HepG2 (cell line): ENCODE measurements at regions not wholly inside any gene's neighbourhood (a gene's known extent, or its start where the extent isn't known, plus 50 kb on each side); places are given as distances from the start of the nearest gene placed in this dataset.

Experiments used
- ATAC-seq: fragments of 200-7000 bp; cut with Tn5 transposase; 3 replicates; pipeline ENCODE4 v1.9.1; 2020; ENCODE audit warnings: mild to moderate bottlenecking, moderate library complexity
- BruUV-seq: library from RNA; stranded (reverse); fragments of 400-500 nt; replicated peaks from 2 replicates; lab custom pipeline; 2021; lab: Mats Ljungman, UMichigan
- CTCF ChIA-PET: fragments of 300-600 bp; formaldehyde crosslinking; extraction: SDS; loops from one replicate; lab custom pipeline; 2021; ENCODE audit warnings: low total read pairs, inconsistent platforms, low intra/inter-chr PET ratio; lab: Yijun Ruan, JAX
- POLR2A ChIA-PET: fragments of 350-600 bp; sonication (Branson Sonifier 250); formaldehyde crosslinking; loops from one replicate; lab custom pipeline; 2020; ENCODE audit warnings: antibody characterized with exemption, inconsistent platforms; lab: Yijun Ruan, JAX
- DNase-seq: peaks from one replicate; pipeline ENCODE4 v3.0.0-alpha.2; 2015; ENCODE audit warnings: low spot score
- FAIRE-seq: peaks from 3 replicates; lab custom pipeline; 2011; peaks lifted over from hg19 to GRCh38; lab: Jason Lieb, UNC
- H2AFZ ChIP-seq: one replicate; pipeline ENCODE4 v1.6.1; 2011; ENCODE audit warnings: low read length, inconsistent platforms
- H3K27ac ChIP-seq: fragments of 300-600 bp; 3 replicates; pipeline ENCODE4 v1.8.0; 2011; ENCODE audit warnings: mixed run types, mild to moderate bottlenecking, mixed read lengths, low read length, inconsistent platforms; ENCODE audit not compliant: insufficient read depth; ENCODE audit errors: extremely low read length
- H3K27me3 ChIP-seq, 2 experiments: fragments of 200-600 bp in 1 of 2; 2 replicates in 1 of 2; 3 replicates in 1 of 2; pipeline versions ENCODE4 v1.6.0 to v1.8.0; 2011; ENCODE audit warnings: low read length in 2 of 2, mild to moderate bottlenecking in 2 of 2, moderate library complexity in 2 of 2, inconsistent platforms in 1 of 2; ENCODE audit not compliant: insufficient read depth in 2 of 2, control insufficient read depth in 1 of 2
- H3K36me3 ChIP-seq, 2 experiments: fragments of 200-600 bp in 1 of 2; replicated peaks in 1 of 2; 2 replicates in 1 of 2; 3 replicates in 1 of 2; pipeline versions ENCODE4 v1.5.1 to v1.8.0; 2011; ENCODE audit warnings: low read length in 2 of 2, inconsistent platforms in 1 of 2; ENCODE audit not compliant: insufficient read depth in 2 of 2, control insufficient read depth in 1 of 2
- H3K4me1 ChIP-seq: 2 replicates; pipeline ENCODE4 v1.5.1; 2012; ENCODE audit warnings: low read length, inconsistent platforms; ENCODE audit not compliant: insufficient read depth
- H3K4me2 ChIP-seq: 2 replicates; pipeline ENCODE4 v1.6.0; 2011; ENCODE audit warnings: low read depth, low read length, inconsistent platforms
- H3K4me3 ChIP-seq, 3 experiments: fragments of 200-600 bp in 1 of 3; sonication (generic), shearing (Covaris generic) in 1 of 3; replicated peaks in 1 of 3; 2 replicates each; pipeline ENCODE4 v1.5.1; 2011 to 2016; ENCODE audit warnings: low read length in 3 of 3, inconsistent platforms in 2 of 3, low read depth in 2 of 3, mild to moderate bottlenecking in 2 of 3, control low read depth in 1 of 3, mixed read lengths in 1 of 3; ENCODE audit not compliant: insufficient read depth in 1 of 3
- H3K79me2 ChIP-seq: one replicate; pipeline ENCODE4 v1.6.1; 2011; ENCODE audit warnings: low read length, inconsistent platforms; ENCODE audit not compliant: insufficient read depth
- H3K9ac ChIP-seq: 2 replicates; pipeline ENCODE4 v1.6.0; 2011; ENCODE audit warnings: mild to moderate bottlenecking, low read depth, low read length, inconsistent platforms; ENCODE audit not compliant: insufficient read depth
- H3K9me3 ChIP-seq: 2 replicates; pipeline ENCODE4 v1.5.1; 2012; ENCODE audit warnings: mild to moderate bottlenecking, low read length
- H4K20me1 ChIP-seq: 2 replicates; pipeline ENCODE4 v1.6.0; 2011; ENCODE audit warnings: inconsistent platforms, mild to moderate bottlenecking, low read length, moderate library complexity; ENCODE audit not compliant: insufficient read depth
- CREM ChIP-seq, 2 experiments: sonication (generic) in 1 of 2; formaldehyde crosslinking in 1 of 2; IDR thresholded peaks; 2 replicates each; pipeline versions ENCODE4 v1.4.0 to v1.6.1; 2016 to 2020; ENCODE audit warnings: antibody characterized with exemption in 1 of 2, mild to moderate bottlenecking in 1 of 2, missing genetic modification reagents in 1 of 2
- FOXA3 ChIP-seq: IDR thresholded peaks from 2 replicates; pipeline ENCODE4 v1.6.1; 2016; ENCODE audit warnings: missing genetic modification reagents, missing compliant biosample characterization
- HES4 ChIP-seq: sonication (generic); formaldehyde crosslinking; IDR thresholded peaks from 2 replicates; pipeline ENCODE4 v1.9.0; 2021; ENCODE audit warnings: mild to moderate bottlenecking, missing genetic modification reagents, borderline replicate concordance
- HIVEP1 ChIP-seq: sonication (generic); formaldehyde crosslinking; IDR thresholded peaks from 2 replicates; pipeline ENCODE4 v1.4.0; 2020; ENCODE audit warnings: mild to moderate bottlenecking, missing genetic modification reagents
- PHB2 ChIP-seq: fragments of 450-650 bp; IDR thresholded peaks from 2 replicates; pipeline ENCODE4 v1.6.1; 2018; ENCODE audit not compliant: partially characterized antibody
- PHF21A ChIP-seq: sonication (generic); formaldehyde crosslinking; IDR thresholded peaks from 2 replicates; pipeline ENCODE4 v1.5.0; 2020; ENCODE audit warnings: mild to moderate bottlenecking, missing genetic modification reagents
- ZBTB1 ChIP-seq: sonication (generic); formaldehyde crosslinking; IDR thresholded peaks from 2 replicates; pipeline ENCODE4 v1.4.0; 2020; ENCODE audit warnings: missing genetic modification reagents, borderline replicate concordance
- ZNF333 ChIP-seq: sonication (generic); formaldehyde crosslinking; IDR thresholded peaks from 2 replicates; pipeline ENCODE4 v1.4.0; 2020; ENCODE audit warnings: mild to moderate bottlenecking, missing genetic modification reagents, borderline replicate concordance
- ZNF670 ChIP-seq: sonication (generic); formaldehyde crosslinking; IDR thresholded peaks from 2 replicates; pipeline ENCODE4 v1.8.0; 2022; ENCODE audit warnings: mild to moderate bottlenecking, missing genetic modification reagents, borderline replicate concordance
- ZNF879 ChIP-seq: sonication (generic); formaldehyde crosslinking; IDR thresholded peaks from 2 replicates; pipeline ENCODE4 v1.8.1; 2023; ENCODE audit warnings: missing genetic modification reagents
- WGBS: methylation state at CpG from one replicate; pipeline ENCODE4 v1.1.6; 2017; ENCODE audit warnings: low lambda C conversion rate; 5-methylcytosine and 5-hydroxymethylcytosine counted together
- in situ Hi-C: cut with HindIII; loops from 2 replicates; pipeline ENCODE4 v1.10.0; 2017; ENCODE audit warnings: low pct_unique_long_range_greater_than_20kb; ENCODE audit not compliant: extremely low pct_ligation_motif_present
- intact Hi-C: fragments of 100-400 bp; cut with micrococcal nuclease; formaldehyde crosslinking; loops from one replicate; pipeline ENCODE4 v1.10.0; 2022; ENCODE audit not compliant: unreplicated experiment
- TF ChIP-seq, protein P1 (sequence below): sonication (generic); formaldehyde crosslinking; IDR thresholded peaks from 2 replicates; pipeline ENCODE4 v1.8.1; 2023; ENCODE audit warnings: mild to moderate bottlenecking, inconsistent platforms, moderate library complexity, missing genetic modification reagents, borderline replicate concordance
- TF ChIP-seq, protein P2 (sequence below): sonication (generic); formaldehyde crosslinking; IDR thresholded peaks from 2 replicates; pipeline ENCODE4 v1.8.0; 2022; ENCODE audit warnings: low read depth, missing genetic modification reagents
- TF ChIP-seq, protein P3 (sequence below): sonication (generic); formaldehyde crosslinking; IDR thresholded peaks from 2 replicates; pipeline ENCODE4 v1.5.0; 2020; ENCODE audit warnings: missing genetic modification reagents, mild to moderate bottlenecking, borderline replicate concordance
- TF ChIP-seq, protein P4 (sequence below): sonication (generic); formaldehyde crosslinking; IDR thresholded peaks from 2 replicates; pipeline ENCODE4 v1.8.1; 2022; ENCODE audit warnings: mild to moderate bottlenecking, missing genetic modification reagents
- TF ChIP-seq, protein P5 (sequence below): sonication (generic); formaldehyde crosslinking; IDR thresholded peaks from 2 replicates; pipeline ENCODE4 v1.9.0; 2021; ENCODE audit warnings: missing genetic modification reagents, mild to moderate bottlenecking, borderline replicate concordance

DNA sequence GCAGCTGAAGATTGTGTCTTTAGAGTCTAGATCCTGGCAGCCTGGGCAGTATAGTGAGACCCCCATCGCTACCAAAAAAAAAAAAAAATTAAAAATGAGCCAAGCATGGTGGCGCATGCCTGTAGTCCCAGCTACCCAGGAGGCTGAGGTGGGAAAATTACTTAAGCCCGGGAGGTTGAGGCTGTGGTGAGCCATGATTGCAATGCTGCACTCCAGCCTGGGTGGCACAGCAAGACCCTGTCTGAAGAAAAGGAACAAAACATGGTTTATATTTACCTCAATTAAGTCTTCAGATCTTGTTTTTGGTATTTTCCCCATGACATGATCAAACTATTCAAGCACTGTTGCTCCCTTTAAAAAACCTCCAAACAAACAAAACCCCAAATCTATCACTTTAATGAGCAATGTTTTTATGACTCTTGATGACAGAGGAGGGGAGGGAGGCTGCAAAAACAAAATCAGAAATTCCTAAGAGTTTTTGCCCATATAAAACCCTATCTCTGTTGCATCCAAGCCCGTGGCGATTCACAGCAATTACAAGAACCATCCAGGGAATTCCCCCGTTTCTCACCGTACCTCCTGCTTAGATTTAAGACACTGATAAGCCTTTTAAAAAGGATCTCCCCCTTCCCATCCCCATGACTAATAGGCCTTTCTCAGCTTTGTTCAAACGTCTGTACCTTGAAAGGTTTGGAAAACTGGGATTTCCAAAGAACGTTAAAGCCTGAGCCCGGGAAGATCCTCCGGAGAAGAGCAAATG lies 259.9 kb downstream of the BMP7 start (continued):
- TF ChIP-seq, protein P1, sequence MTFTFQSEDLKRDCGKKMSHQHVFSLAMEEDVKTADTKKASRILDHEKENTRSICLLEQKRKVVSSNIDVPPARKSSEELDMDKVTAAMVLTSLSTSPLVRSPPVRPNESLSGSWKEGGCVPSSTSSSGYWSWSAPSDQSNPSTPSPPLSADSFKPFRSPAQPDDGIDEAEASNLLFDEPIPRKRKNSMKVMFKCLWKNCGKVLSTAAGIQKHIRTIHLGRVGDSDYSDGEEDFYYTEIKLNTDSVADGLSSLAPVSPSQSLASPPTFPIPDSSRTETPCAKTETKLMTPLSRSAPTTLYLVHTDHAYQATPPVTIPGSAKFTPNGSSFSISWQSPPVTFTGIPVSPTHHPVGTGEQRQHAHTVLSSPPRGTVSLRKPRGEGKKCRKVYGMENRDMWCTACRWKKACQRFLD (CRISPR knock-in tag): no peak

DNA sequence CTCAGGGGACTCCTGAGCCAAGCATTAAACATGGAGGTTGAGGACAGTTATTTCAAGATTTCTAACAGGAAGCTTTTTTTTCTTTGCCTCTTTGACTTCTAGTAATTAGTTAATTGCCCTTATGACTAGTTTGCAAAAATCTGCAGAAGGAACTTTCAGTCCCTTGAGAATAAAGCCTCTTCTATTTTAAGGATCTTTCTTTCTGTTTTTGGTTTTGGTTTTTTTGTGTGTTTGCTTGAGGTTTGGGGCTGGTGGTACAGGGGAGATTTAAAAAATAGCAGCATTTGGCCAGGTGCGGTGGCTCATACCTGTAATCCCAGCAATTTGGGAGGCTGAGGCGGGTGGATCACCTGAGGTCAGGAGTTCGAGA lies 259.3 kb downstream of the BMP7 start:
- 59% methylated on average over 3 of the region's 3 CpGs for WGBS
- H3K27ac ChIP-seq: no peak overlapping the region
- intact Hi-C loops: no loop called here
- TF ChIP-seq FOXA3 (CRISPR knock-in tag) (no peak), ZNF879 (CRISPR knock-in tag) (no peak), PHF21A (no peak), HIVEP1 (CRISPR knock-in tag) (no peak), ZBTB1 (CRISPR knock-in tag) (no peak), ZNF333 (no peak), ZNF670 (CRISPR knock-in tag) (no peak), HES4 (no peak), CREM (IDR thresholded peaks at IDR 0.05) (no peak), CREM (CRISPR knock-in tag; IDR thresholded peaks at IDR 0.05) (no peak), PHB2 (no peak)
- TF ChIP-seq, protein P2, sequence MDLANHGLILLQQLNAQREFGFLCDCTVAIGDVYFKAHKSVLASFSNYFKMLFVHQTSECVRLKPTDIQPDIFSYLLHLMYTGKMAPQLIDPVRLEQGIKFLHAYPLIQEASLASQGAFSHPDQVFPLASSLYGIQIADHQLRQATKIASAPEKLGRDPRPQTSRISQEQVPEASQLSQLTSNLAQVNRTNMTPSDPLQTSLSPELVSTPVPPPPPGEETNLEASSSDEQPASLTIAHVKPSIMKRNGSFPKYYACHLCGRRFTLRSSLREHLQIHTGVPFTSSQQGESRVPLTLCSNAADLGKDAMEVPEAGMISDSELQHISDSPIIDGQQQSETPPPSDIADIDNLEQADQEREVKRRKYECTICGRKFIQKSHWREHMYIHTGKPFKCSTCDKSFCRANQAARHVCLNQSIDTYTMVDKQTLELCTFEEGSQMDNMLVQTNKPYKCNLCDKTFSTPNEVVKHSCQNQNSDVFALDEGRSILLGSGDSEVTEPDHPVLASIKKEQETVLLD: no peak
- TF ChIP-seq, protein P3, sequence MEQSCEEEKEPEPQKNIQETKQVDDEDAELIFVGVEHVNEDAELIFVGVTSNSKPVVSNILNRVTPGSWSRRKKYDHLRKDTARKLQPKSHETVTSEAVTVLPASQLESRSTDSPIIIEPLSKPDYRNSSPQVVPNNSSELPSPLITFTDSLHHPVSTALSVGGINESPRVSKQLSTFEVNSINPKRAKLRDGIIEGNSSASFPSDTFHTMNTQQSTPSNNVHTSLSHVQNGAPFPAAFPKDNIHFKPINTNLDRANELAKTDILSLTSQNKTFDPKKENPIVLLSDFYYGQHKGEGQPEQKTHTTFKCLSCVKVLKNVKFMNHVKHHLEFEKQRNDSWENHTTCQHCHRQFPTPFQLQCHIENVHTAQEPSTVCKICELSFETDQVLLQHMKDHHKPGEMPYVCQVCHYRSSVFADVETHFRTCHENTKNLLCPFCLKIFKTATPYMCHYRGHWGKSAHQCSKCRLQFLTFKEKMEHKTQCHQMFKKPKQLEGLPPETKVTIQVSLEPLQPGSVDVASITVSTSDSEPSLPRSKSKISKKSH (CRISPR knock-in tag): no peak
- TF ChIP-seq, protein P4, sequence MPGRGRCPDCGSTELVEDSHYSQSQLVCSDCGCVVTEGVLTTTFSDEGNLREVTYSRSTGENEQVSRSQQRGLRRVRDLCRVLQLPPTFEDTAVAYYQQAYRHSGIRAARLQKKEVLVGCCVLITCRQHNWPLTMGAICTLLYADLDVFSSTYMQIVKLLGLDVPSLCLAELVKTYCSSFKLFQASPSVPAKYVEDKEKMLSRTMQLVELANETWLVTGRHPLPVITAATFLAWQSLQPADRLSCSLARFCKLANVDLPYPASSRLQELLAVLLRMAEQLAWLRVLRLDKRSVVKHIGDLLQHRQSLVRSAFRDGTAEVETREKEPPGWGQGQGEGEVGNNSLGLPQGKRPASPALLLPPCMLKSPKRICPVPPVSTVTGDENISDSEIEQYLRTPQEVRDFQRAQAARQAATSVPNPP (CRISPR knock-in tag): no peak
- TF ChIP-seq, protein P5, sequence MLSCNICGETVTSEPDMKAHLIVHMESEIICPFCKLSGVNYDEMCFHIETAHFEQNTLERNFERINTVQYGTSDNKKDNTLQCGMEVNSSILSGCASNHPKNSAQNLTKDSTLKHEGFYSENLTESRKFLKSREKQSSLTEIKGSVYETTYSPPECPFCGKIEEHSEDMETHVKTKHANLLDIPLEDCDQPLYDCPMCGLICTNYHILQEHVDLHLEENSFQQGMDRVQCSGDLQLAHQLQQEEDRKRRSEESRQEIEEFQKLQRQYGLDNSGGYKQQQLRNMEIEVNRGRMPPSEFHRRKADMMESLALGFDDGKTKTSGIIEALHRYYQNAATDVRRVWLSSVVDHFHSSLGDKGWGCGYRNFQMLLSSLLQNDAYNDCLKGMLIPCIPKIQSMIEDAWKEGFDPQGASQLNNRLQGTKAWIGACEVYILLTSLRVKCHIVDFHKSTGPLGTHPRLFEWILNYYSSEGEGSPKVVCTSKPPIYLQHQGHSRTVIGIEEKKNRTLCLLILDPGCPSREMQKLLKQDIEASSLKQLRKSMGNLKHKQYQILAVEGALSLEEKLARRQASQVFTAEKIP: no peak

More for the DNA sequence above, 259.3 kb downstream of the BMP7 start:
- in situ Hi-C loops: no loop called here
- ATAC-seq: no peak
- no peak for FAIRE-seq
- H3K36me3 ChIP-seq: no peaks in the 10 kb centered on the region
- H4K20me1 ChIP-seq: no peaks in the 10 kb centered on the region; the same call in 1 of the 2 replicates
- H3K9ac ChIP-seq: no peak overlapping the region
- H3K9me3 ChIP-seq: no peaks in the 10 kb centered on the region
- H2AFZ ChIP-seq: no peak overlapping the region
- H3K4me1 ChIP-seq: no peaks in the 10 kb centered on the region
- no peak for DNase-seq
- CTCF ChIA-PET: no interaction called here
- no peak overlapping the region for H3K4me2 ChIP-seq
- H3K79me2 ChIP-seq: no peaks in the 10 kb centered on the region
- H3K4me3 ChIP-seq: no peak overlapping the region
- H3K27me3 ChIP-seq: no peaks in the 10 kb centered on the region; a peak in 2 of 5 replicates
- POLR2A ChIA-PET: no interaction called here
- BruUV-seq: no TSS peak
